SK-N-SH treated with all-trans-retinoic acid at 6 μM for 48 hours (cell line): ENCODE measurements at regions not wholly inside any gene's neighbourhood (a gene's known extent, or its start where the extent isn't known, plus 50 kb on each side); places are given as distances from the start of the nearest gene placed in this dataset.

Experiments
- ATAC-seq: fragments of 200-7000 bp; cut with Tn5 transposase; 3 replicates; pipeline ENCODE4 v1.9.1; 2020; ENCODE audit warnings: mild to moderate bottlenecking, moderate library complexity
- ARNTL ChIP-seq: fragments of 450-650 bp; formaldehyde crosslinking; IDR thresholded peaks from 2 replicates; pipeline ENCODE4 v1.5.0; 2020; ENCODE audit warnings: low read depth, mild to moderate bottlenecking, moderate library complexity, borderline replicate concordance
- BACH2 ChIP-seq: fragments of 250-450 bp; sonication (Bioruptor Pico); IDR thresholded peaks from 2 replicates; pipeline ENCODE4 v1.9.0; 2021; ENCODE audit warnings: mild to moderate bottlenecking, borderline replicate concordance
- ESRRG ChIP-seq: fragments of 250-450 bp; sonication (Bioruptor Pico); IDR thresholded peaks from 2 replicates; pipeline ENCODE4 v1.6.1; 2021; ENCODE audit warnings: mild to moderate bottlenecking
- GLIS3 ChIP-seq: fragments of 250-450 bp; sonication (Bioruptor Pico); IDR thresholded peaks from 2 replicates; pipeline ENCODE4 v1.5.0; 2020; ENCODE audit warnings: mild to moderate bottlenecking, moderate library complexity
- ISL1 ChIP-seq: fragments of 250-450 bp; sonication (Bioruptor Pico); IDR thresholded peaks from 2 replicates; pipeline ENCODE4 v2.1.2; 2022; ENCODE audit warnings: mild to moderate bottlenecking, moderate library complexity
- PPARA ChIP-seq: fragments of 250-450 bp; sonication (Bioruptor Pico); IDR thresholded peaks from 2 replicates; pipeline ENCODE4 v1.5.0; 2020; ENCODE audit warnings: mild to moderate bottlenecking, borderline replicate concordance
- RARB ChIP-seq: fragments of 250-450 bp; sonication (Bioruptor Pico); IDR thresholded peaks from 2 replicates; pipeline ENCODE4 v1.8.0; 2021; ENCODE audit warnings: mild to moderate bottlenecking, moderate library complexity
- SNAI2 ChIP-seq: fragments of 250-450 bp; sonication (Bioruptor Pico); IDR thresholded peaks from 2 replicates; pipeline ENCODE4 v1.5.0; 2020; ENCODE audit warnings: mild to moderate bottlenecking, moderate library complexity
- TCF4 ChIP-seq: fragments of 250-450 bp; sonication (Bioruptor Pico); IDR thresholded peaks from 2 replicates; pipeline ENCODE4 v1.8.0; 2021; ENCODE audit warnings: mild to moderate bottlenecking, moderate library complexity, borderline replicate concordance
- TOX ChIP-seq: fragments of 250-450 bp; sonication (Bioruptor Pico); IDR thresholded peaks from 2 replicates; pipeline ENCODE4 v1.8.0; 2021; ENCODE audit warnings: mild to moderate bottlenecking, moderate library complexity, borderline replicate concordance
- ZC3H10 ChIP-seq: fragments of 250-450 bp; sonication (Bioruptor Pico); IDR thresholded peaks from 2 replicates; pipeline ENCODE4 v1.5.1; 2021; ENCODE audit warnings: mild to moderate bottlenecking, moderate library complexity
- ZFP3 ChIP-seq: fragments of 250-450 bp; sonication (Bioruptor Pico); IDR thresholded peaks from 2 replicates; pipeline ENCODE4 v1.5.0; 2020; ENCODE audit warnings: mild to moderate bottlenecking, moderate library complexity
- ZFP30 ChIP-seq: fragments of 450-650 bp; formaldehyde crosslinking; IDR thresholded peaks from 2 replicates; pipeline ENCODE4 v1.5.0; 2022; ENCODE audit warnings: mild to moderate bottlenecking, moderate library complexity
- ZNF565 ChIP-seq: fragments of 450-650 bp; formaldehyde crosslinking; conservative IDR thresholded peaks from 2 replicates; pipeline ENCODE4 v1.5.0; 2020; ENCODE audit warnings: low read depth, mild to moderate bottlenecking, moderate library complexity
- ZNF70 ChIP-seq: fragments of 450-650 bp; formaldehyde crosslinking; IDR thresholded peaks from 2 replicates; pipeline ENCODE4 v1.5.0; 2020; ENCODE audit warnings: mild to moderate bottlenecking, moderate library complexity
- TF ChIP-seq, protein P1 (sequence below): fragments of 250-450 bp; sonication (Bioruptor Pico); IDR thresholded peaks from 2 replicates; pipeline ENCODE4 v1.5.0; 2020; ENCODE audit warnings: mild to moderate bottlenecking, moderate library complexity
- TF ChIP-seq, protein P2 (sequence below): fragments of 250-450 bp; sonication (Bioruptor Pico); IDR thresholded peaks from 2 replicates; pipeline ENCODE4 v1.8.0; 2021; ENCODE audit warnings: low read depth, mild to moderate bottlenecking, moderate library complexity, borderline replicate concordance
- TF ChIP-seq, protein P3 (sequence below): fragments of 250-450 bp; sonication (Bioruptor Pico); IDR thresholded peaks from 2 replicates; pipeline ENCODE4 v1.5.1; 2020; ENCODE audit warnings: low read depth, mild to moderate bottlenecking, moderate library complexity
- TF ChIP-seq, protein P4 (sequence below): fragments of 250-450 bp; sonication (Bioruptor Pico); IDR thresholded peaks from 2 replicates; pipeline ENCODE4 v1.8.0; 2020; ENCODE audit warnings: mild to moderate bottlenecking, moderate library complexity, borderline replicate concordance
- TF ChIP-seq, protein P5 (sequence below): fragments of 250-450 bp; sonication (Bioruptor Pico); IDR thresholded peaks from 2 replicates; pipeline ENCODE4 v1.5.1; 2021; ENCODE audit warnings: mild to moderate bottlenecking, moderate library complexity

DNA sequence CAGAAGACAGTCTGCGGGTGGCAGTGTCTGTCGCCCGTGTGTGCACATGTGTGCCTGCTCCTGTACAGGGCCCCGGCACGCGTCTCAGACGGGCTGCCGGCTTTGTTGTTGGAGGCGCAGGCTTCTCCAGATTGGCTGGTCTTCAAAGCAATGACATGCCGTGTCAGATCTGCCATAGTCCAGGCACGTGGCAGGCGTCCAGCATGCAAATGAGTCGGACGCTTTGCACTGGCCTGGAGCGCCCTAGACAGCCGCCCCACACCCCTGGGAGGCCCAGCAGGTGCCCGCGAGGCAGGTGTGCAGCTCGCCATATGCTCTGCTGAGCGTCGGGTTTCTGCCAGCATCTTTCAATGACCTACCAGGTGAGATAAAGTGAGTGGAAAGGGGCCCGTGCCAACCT is 71.5 kb downstream of the GADD45G start:
- no peak for TF ChIP-seq ZNF70 (CRISPR knock-in tag)
- TF ChIP-seq, protein P1, sequence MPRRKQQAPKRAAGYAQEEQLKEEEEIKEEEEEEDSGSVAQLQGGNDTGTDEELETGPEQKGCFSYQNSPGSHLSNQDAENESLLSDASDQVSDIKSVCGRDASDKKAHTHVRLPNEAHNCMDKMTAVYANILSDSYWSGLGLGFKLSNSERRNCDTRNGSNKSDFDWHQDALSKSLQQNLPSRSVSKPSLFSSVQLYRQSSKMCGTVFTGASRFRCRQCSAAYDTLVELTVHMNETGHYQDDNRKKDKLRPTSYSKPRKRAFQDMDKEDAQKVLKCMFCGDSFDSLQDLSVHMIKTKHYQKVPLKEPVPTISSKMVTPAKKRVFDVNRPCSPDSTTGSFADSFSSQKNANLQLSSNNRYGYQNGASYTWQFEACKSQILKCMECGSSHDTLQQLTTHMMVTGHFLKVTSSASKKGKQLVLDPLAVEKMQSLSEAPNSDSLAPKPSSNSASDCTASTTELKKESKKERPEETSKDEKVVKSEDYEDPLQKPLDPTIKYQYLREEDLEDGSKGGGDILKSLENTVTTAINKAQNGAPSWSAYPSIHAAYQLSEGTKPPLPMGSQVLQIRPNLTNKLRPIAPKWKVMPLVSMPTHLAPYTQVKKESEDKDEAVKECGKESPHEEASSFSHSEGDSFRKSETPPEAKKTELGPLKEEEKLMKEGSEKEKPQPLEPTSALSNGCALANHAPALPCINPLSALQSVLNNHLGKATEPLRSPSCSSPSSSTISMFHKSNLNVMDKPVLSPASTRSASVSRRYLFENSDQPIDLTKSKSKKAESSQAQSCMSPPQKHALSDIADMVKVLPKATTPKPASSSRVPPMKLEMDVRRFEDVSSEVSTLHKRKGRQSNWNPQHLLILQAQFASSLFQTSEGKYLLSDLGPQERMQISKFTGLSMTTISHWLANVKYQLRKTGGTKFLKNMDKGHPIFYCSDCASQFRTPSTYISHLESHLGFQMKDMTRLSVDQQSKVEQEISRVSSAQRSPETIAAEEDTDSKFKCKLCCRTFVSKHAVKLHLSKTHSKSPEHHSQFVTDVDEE (CRISPR knock-in tag) = 0 out of 2 replicates have a peak, but pooled peaks have one; percentile 27
- TF ChIP-seq, all 23 proteins: peak for 1
- no peak for ATAC-seq

DNA sequence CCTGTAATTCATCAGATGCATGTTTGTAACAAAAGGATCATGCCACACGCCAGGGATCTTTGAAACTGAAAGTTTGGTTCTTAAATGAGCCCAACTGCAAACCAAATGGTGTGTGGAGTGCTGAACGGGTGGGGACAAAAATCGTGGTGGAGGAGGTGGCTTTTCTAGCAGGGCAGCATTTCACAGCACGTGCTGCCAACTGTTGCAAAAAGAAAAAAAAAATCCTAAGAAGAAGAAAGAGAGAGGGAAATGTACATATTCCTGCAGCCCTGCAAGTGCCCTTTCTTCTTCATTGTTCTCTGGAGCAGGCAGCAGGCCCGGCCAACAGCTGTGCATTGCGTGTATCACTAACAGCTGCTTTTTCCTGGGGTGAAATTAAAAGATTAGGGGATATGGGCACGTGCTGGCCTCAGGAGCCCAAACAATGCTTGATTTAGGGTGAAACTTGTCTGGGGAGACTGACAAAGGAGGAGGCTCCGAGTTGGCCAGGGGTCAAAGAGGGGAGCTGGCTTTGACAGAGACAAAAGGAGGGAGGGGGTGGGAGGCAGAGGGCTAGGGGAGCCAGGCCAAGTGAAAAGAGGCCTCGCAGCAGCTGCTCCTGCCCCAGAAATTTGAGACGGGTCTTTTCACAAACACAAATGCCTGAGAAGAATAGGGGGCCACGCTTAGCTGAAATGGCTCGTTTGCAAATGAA is 73.0 kb downstream of the GADD45G start:
- TF ChIP-seq GLIS3 (CRISPR knock-in tag) (no peak), ZNF565 (no peak), TCF4 (CRISPR knock-in tag) (0 out of 2 replicates have a peak, but pooled peaks have one; percentile 15), ZFP30 (CRISPR knock-in tag) (no peak)
- TF ChIP-seq, protein P2, sequence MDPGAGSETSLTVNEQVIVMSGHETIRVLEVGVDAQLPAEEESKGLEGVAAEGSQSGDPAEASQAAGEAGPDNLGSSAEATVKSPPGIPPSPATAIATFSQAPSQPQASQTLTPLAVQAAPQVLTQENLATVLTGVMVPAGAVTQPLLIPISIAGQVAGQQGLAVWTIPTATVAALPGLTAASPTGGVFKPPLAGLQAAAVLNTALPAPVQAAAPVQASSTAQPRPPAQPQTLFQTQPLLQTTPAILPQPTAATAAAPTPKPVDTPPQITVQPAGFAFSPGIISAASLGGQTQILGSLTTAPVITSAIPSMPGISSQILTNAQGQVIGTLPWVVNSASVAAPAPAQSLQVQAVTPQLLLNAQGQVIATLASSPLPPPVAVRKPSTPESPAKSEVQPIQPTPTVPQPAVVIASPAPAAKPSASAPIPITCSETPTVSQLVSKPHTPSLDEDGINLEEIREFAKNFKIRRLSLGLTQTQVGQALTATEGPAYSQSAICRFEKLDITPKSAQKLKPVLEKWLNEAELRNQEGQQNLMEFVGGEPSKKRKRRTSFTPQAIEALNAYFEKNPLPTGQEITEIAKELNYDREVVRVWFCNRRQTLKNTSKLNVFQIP (CRISPR knock-in tag) = no peak
- ATAC-seq = no peak

DNA sequence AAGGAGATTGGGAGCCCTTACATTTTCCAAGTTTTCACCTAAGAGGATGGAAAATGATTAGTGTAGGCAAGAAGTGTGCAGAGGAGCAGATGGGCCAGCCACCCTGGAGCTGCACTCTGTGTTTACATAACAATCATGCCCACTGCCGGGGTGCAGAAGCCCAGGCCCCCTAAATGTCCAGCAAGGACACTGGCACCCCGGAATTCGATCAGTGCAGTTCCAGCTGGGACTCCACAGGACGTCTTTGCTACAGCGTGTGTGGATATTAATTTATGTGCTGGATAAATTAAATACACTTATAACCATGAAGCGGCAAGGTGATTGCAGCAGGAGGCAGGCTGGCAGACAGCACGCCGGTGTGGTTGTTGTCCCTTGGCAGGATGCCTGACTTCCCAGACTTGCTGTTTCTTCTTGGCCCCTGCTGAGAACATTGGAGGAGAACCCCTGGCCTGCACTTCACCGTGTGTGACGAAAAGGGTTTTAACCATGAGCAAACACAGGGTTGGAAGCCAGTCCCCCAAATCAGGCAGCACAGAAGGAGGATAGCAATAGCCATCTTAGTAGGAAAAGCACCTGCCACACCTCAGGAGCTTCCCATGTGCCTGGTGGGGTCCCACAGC is 73.7 kb downstream of the GADD45G start:
- TF ChIP-seq ZNF565 (no peak), RARB (no peak), ESRRG (CRISPR knock-in tag) (no peak), GLIS3 (CRISPR knock-in tag) (no peak), TCF4 (CRISPR knock-in tag) (no peak)
- TF ChIP-seq, protein P3, sequence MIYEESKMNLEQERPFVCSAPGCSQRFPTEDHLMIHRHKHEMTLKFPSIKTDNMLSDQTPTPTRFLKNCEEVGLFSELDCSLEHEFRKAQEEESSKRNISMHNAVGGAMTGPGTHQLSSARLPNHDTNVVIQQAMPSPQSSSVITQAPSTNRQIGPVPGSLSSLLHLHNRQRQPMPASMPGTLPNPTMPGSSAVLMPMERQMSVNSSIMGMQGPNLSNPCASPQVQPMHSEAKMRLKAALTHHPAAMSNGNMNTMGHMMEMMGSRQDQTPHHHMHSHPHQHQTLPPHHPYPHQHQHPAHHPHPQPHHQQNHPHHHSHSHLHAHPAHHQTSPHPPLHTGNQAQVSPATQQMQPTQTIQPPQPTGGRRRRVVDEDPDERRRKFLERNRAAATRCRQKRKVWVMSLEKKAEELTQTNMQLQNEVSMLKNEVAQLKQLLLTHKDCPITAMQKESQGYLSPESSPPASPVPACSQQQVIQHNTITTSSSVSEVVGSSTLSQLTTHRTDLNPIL = no peak
- TF ChIP-seq, protein P1 (CRISPR knock-in tag) = no peak

DNA sequence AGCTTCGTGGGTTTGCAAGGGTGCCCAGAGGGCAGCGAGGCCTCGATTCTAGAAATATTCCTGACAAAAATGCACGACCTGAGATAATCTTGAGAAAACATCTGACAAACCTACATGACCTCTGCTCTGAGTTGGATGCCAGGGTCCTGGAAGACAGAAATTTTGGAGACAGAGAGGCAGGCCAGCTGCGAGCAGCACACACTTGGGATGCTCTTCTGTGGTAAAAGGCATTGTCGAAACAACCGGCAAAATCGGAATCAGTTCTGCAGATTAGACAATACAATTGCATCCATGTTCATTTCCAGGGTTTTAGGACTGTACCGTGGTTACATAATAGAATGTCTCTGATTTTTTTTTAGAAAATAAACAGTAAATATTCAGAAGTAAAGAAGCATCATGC is 74.2 kb downstream of the GADD45G start:
- ATAC-seq = no peak

More for the DNA sequence above, 73.7 kb downstream of the GADD45G start:
- no peak for ATAC-seq

DNA sequence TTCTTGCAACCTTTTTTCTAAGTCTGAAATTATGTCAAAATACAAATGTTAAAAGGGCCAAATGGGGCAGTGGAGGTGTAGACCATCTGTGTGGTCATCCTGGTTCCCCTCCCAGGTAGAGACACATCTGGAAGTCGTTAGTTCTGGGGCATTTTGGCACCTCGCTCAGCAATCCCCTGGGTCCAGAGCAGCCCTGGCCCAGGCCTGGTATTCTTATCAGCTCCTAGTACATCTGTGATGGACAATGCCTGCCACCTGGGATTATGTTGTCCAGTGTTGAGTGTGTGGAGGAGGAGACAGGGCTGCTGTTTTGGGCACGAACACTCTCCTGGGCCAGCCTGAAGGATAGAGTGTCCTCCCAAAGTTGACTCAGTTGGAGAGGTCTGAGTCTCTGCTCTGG is 74.8 kb downstream of the GADD45G start:
- ATAC-seq = no peak
- TF ChIP-seq, protein P3 = no peak
- no peak for TF ChIP-seq ZFP3
- no peak for TF ChIP-seq RARB
- TF ChIP-seq ZC3H10 (CRISPR knock-in tag) = no peak
- no peak for TF ChIP-seq ISL1 (CRISPR knock-in tag)
- no peak for TF ChIP-seq TOX
- no peak for TF ChIP-seq PPARA (CRISPR knock-in tag)
- no peak for TF ChIP-seq ARNTL (CRISPR knock-in tag)
- TF ChIP-seq SNAI2 = no peak
- TF ChIP-seq, protein P4, sequence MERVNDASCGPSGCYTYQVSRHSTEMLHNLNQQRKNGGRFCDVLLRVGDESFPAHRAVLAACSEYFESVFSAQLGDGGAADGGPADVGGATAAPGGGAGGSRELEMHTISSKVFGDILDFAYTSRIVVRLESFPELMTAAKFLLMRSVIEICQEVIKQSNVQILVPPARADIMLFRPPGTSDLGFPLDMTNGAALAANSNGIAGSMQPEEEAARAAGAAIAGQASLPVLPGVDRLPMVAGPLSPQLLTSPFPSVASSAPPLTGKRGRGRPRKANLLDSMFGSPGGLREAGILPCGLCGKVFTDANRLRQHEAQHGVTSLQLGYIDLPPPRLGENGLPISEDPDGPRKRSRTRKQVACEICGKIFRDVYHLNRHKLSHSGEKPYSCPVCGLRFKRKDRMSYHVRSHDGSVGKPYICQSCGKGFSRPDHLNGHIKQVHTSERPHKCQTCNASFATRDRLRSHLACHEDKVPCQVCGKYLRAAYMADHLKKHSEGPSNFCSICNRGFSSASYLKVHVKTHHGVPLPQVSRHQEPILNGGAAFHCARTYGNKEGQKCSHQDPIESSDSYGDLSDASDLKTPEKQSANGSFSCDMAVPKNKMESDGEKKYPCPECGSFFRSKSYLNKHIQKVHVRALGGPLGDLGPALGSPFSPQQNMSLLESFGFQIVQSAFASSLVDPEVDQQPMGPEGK (CRISPR knock-in tag) = no peak

More for the DNA sequence above, 74.2 kb downstream of the GADD45G start:
- TF ChIP-seq, protein P5, sequence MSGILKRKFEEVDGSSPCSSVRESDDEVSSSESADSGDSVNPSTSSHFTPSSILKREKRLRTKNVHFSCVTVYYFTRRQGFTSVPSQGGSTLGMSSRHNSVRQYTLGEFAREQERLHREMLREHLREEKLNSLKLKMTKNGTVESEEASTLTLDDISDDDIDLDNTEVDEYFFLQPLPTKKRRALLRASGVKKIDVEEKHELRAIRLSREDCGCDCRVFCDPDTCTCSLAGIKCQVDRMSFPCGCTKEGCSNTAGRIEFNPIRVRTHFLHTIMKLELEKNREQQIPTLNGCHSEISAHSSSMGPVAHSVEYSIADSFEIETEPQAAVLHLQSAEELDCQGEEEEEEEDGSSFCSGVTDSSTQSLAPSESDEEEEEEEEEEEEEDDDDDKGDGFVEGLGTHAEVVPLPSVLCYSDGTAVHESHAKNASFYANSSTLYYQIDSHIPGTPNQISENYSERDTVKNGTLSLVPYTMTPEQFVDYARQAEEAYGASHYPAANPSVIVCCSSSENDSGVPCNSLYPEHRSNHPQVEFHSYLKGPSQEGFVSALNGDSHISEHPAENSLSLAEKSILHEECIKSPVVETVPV (CRISPR knock-in tag) = no peak
- no peak for TF ChIP-seq ESRRG (CRISPR knock-in tag)
- no peak for TF ChIP-seq ZNF70 (CRISPR knock-in tag)
- no peak for TF ChIP-seq BACH2 (CRISPR knock-in tag)
